Thyroid gland (tissue), 4 donors: ENCODE measurements at regions not wholly inside any gene's neighbourhood (a gene's known extent, or its start where the extent isn't known, plus 50 kb on each side); places are given as distances from the start of the nearest gene placed in this dataset.

ENCODE experiments used
- CTCF ChIP-seq, 6 experiments: fragments of 200-600 bp in 3 of 6; fragments of 450-650 bp in 3 of 6; sonication (generic) in 3 of 6; IDR thresholded peaks; one replicate each; pipeline ENCODE4 v1.5.1; 2016 to 2019; ENCODE audit warnings: antibody characterized with exemption in 6 of 6, mild to moderate bottlenecking in 2 of 6, inconsistent platforms in 1 of 6, moderate library complexity in 1 of 6
- POLR2A ChIP-seq, 2 donors: fragments of 450-650 bp; IDR thresholded peaks; one replicate each; pipeline ENCODE4 v1.6.1; 2017; ENCODE audit warnings: antibody characterized with exemption in 2 of 2, mild to moderate bottlenecking in 2 of 2, moderate library complexity in 1 of 2

DNA sequence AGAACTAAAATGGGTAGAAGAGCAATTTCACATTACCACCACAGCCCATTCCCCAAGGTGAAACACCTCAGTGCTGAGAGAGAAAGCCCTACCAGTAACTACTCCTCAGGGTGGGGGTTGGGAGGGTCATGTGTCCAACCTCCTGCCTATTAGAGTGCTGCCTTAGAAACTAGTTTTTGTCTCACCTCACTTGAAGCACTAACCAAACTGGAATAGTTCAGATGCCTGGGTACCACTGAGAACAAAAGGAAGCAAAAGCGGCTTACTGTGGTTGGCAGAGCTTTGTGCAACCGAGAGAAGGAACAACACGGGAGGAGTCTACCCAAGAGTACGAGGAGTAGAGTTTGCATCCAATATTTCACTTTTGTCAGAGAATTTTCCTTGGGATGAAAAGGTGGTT, 1207.5 kb upstream of the ADGRL2 start:
- TF ChIP-seq CTCF (IDR thresholded peaks at IDR 0.05) (no peak), POLR2A (IDR thresholded peaks at IDR 0.05) (no peak)
